Left ventricle myocardium inferior (tissue), 1 donor: ENCODE measurements at regions not wholly inside any gene's neighbourhood (a gene's known extent, or its start where the extent isn't known, plus 50 kb on each side); places are given as distances from the start of the nearest gene placed in this dataset.

Experiments used
- DNase-seq: peaks from one replicate; pipeline ENCODE4 v3.0.0-alpha.2; 2020
- H3K27ac ChIP-seq: fragments of 200-600 bp; replicated peaks from 2 replicates; pipeline ENCODE4 v1.8.0; 2021
- H3K27me3 ChIP-seq: fragments of 200-600 bp; 2 replicates; pipeline ENCODE4 v1.8.0; 2021; ENCODE audit warnings: low read depth
- H3K36me3 ChIP-seq: fragments of 200-600 bp; 2 replicates; pipeline ENCODE4 v1.8.0; 2021
- H3K4me1 ChIP-seq: fragments of 200-600 bp; 2 replicates; pipeline ENCODE4 v1.8.0; 2021
- H3K4me3 ChIP-seq: fragments of 200-600 bp; 2 replicates; pipeline ENCODE4 v1.8.0; 2021; ENCODE audit warnings: mild to moderate bottlenecking, moderate library complexity
- H3K9me3 ChIP-seq: fragments of 200-600 bp; replicated peaks from 2 replicates; pipeline ENCODE4 v1.8.0; 2021
- CTCF ChIP-seq: fragments of 200-600 bp; IDR thresholded peaks from 2 replicates; pipeline ENCODE4 v1.8.0; 2021; ENCODE audit warnings: antibody characterized with exemption, mild to moderate bottlenecking, borderline replicate concordance
- intact Hi-C: fragments of 100-400 bp; cut with micrococcal nuclease; formaldehyde crosslinking; loops from one replicate; pipeline ENCODE4 v1.11.0; 2022
- donor health status: DM: no; HTN: yes; CAD: no; lungs with severe emphysema.

GRCh38 chr7:88465600-88465999, 158.9 kb upstream of the STEAP4 start:
- Histone ChIP-seq H3K27ac (no peak overlapping the region), H3K9me3 (no peaks in the 10 kb centered on the region), H3K27me3 (no peaks in the 10 kb centered on the region), H3K4me1 (no peaks in the 10 kb centered on the region), H3K4me3 (no peak overlapping the region), H3K36me3 (no peaks in the 10 kb centered on the region)
- TF ChIP-seq CTCF = no peak
- intact Hi-C loops = no loop called here
- DNase-seq = no peak

GRCh38 chr7:88462799-88463198, 156.1 kb upstream of the STEAP4 start:
- Histone ChIP-seq H3K4me1 (no peaks in the 10 kb centered on the region), H3K27me3 (no peaks in the 10 kb centered on the region), H3K36me3 (no peaks in the 10 kb centered on the region), H3K9me3 (no peaks in the 10 kb centered on the region), H3K4me3 (no peak overlapping the region), H3K27ac (no peak overlapping the region)
- DNase-seq = no peak
- TF ChIP-seq CTCF = no peak
- intact Hi-C loops = no loop called here

GRCh38 chr7:88460650-88461049, 154.0 kb upstream of the STEAP4 start:
- H3K27ac ChIP-seq = no peak overlapping the region
- no peaks in the 10 kb centered on the region for H3K9me3 ChIP-seq
- H3K27me3 ChIP-seq = no peaks in the 10 kb centered on the region
- intact Hi-C loops = no loop called here
- H3K36me3 ChIP-seq = no peaks in the 10 kb centered on the region
- DNase-seq = no peak
- no peak for TF ChIP-seq CTCF
- no peak overlapping the region for H3K4me3 ChIP-seq
- H3K4me1 ChIP-seq = no peaks in the 10 kb centered on the region

GRCh38 chr7:88458946-88459345, 152.3 kb upstream of the STEAP4 start:
- Histone ChIP-seq H3K36me3 (no peaks in the 10 kb centered on the region), H3K4me3 (no peak overlapping the region), H3K27me3 (no peaks in the 10 kb centered on the region), H3K27ac (no peak overlapping the region), H3K9me3 (no peaks in the 10 kb centered on the region), H3K4me1 (no peaks in the 10 kb centered on the region)
- no peak for TF ChIP-seq CTCF
- intact Hi-C loops = no loop called here
- DNase-seq = no peak

GRCh38 chr7:88458279-88458678, 151.6 kb upstream of the STEAP4 start:
- Histone ChIP-seq H3K27me3 (no peaks in the 10 kb centered on the region), H3K4me1 (no peaks in the 10 kb centered on the region), H3K27ac (no peak overlapping the region), H3K9me3 (no peaks in the 10 kb centered on the region), H3K4me3 (no peak overlapping the region), H3K36me3 (no peaks in the 10 kb centered on the region)
- DNase-seq = no peak
- intact Hi-C loops = no loop called here
- TF ChIP-seq CTCF = no peak

DNA sequence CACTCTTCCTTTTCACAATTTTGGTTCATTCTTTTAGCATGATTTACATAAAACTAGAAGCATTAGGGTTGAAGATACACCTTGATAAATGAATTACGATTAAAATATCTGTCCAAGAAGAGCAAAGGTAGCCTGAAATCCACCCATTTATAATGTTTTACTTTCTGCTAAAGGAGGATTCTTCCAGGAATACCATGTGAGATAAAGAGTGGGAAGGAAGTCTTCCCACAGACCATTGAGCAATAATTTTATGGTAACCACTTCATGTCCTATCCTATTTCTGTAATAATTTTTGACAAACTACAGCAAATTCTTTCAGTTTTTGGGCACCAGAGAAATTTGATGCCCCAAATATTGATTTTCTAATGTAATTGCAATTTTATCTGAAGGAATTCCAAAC, 150.6 kb upstream of the STEAP4 start:
- DNase-seq = no peak
- TF ChIP-seq CTCF = no peak
- H3K9me3 ChIP-seq = no peaks in the 10 kb centered on the region
- intact Hi-C loops = no loop called here
- H3K4me1 ChIP-seq = no peaks in the 10 kb centered on the region
- no peak overlapping the region for H3K4me3 ChIP-seq
- H3K27me3 ChIP-seq = no peaks in the 10 kb centered on the region
- H3K27ac ChIP-seq = no peak overlapping the region
- no peaks in the 10 kb centered on the region for H3K36me3 ChIP-seq
